GM18499 (cell line): ENCODE measurements at regions not wholly inside any gene's neighbourhood (a gene's known extent, or its start where the extent isn't known, plus 50 kb on each side); places are given as distances from the start of the nearest gene placed in this dataset.
"Not testable (repeated sequence)": the region's sequence is repeated elsewhere in the genome, so short reads cannot be mapped to it uniquely, and the experiment has no call there.

ENCODE experiments used
- ATAC-seq: cut with Tn5 transposase; IDR thresholded peaks from one replicate; pipeline ENCODE4 v1.9.1; 2021; ENCODE audit warnings: moderate number of reproducible peaks; ENCODE audit not compliant: insufficient read depth, unreplicated experiment

- ATAC-seq, result no peak
Observed at GRCh38 chr3:137110392-137110996, 152.7 kb downstream of the IL20RB start.

GRCh38 chr3:137111497-137111896 lies 153.7 kb downstream of the IL20RB start:
- no peak for ATAC-seq

GRCh38 chr3:137116619-137117018 lies 158.8 kb downstream of the IL20RB start:
- no peak for ATAC-seq

GRCh38 chr3:137121704-137122314 lies 164.0 kb downstream of the IL20RB start:
- no peak for ATAC-seq

GRCh38 chr3:137131081-137131480 lies 173.3 kb downstream of the IL20RB start:
- ATAC-seq, result no peak

GRCh38 chr3:137134431-137134830 lies 176.6 kb downstream of the IL20RB start:
- no peak for ATAC-seq

GRCh38 chr3:137148406-137148805 lies 190.6 kb downstream of the IL20RB start:
- ATAC-seq, result no peak

- ATAC-seq, result no peak
Observed at GRCh38 chr3:137148917-137149316, 191.1 kb downstream of the IL20RB start.

- no peak for ATAC-seq
Observed at GRCh38 chr3:137150825-137151224, 193.0 kb downstream of the IL20RB start.

- ATAC-seq, result not testable (repeated sequence)
Observed at GRCh38 chr3:137153046-137153445, 195.3 kb downstream of the IL20RB start.

- no peak for ATAC-seq
Observed at GRCh38 chr3:137163241-137163871, 205.6 kb downstream of the IL20RB start.

- ATAC-seq, result no peak
Observed at GRCh38 chr3:137163958-137164357, 206.2 kb downstream of the IL20RB start.

- ATAC-seq, result no peak
Observed at GRCh38 chr3:137165117-137165806, 207.5 kb downstream of the IL20RB start.

- no peak for ATAC-seq
Observed at GRCh38 chr3:137171834-137172603, 214.2 kb downstream of the IL20RB start.

GRCh38 chr3:137172728-137173127 lies 214.9 kb downstream of the IL20RB start:
- ATAC-seq, result no peak

- ATAC-seq, result no peak
Observed at GRCh38 chr3:137174514-137174913, 216.7 kb downstream of the IL20RB start.

- no peak for ATAC-seq
Observed at GRCh38 chr3:137180220-137180619, 222.4 kb downstream of the IL20RB start.

- ATAC-seq, result no peak
Observed at GRCh38 chr3:137191133-137191923, 233.5 kb downstream of the IL20RB start.

- no peak for ATAC-seq
Observed at GRCh38 chr3:137191951-137192350, 234.2 kb downstream of the IL20RB start.

GRCh38 chr3:137194301-137194700 lies 236.5 kb downstream of the IL20RB start:
- no peak for ATAC-seq
